Ectodermal cell (in vitro differentiated cells): ENCODE measurements at regions not wholly inside any gene's neighbourhood (a gene's known extent, or its start where the extent isn't known, plus 50 kb on each side); places are given as distances from the start of the nearest gene placed in this dataset.
"Not testable (repeated sequence)": the region's sequence is repeated elsewhere in the genome, so short reads cannot be mapped to it uniquely, and the experiment has no call there.

Experiments used
- H3K27ac ChIP-seq: 2 replicates; pipeline ENCODE4 v1.7.0; 2013; ENCODE audit warnings: mild to moderate bottlenecking, low read depth, low read length; ENCODE audit not compliant: insufficient read depth, poor library complexity, severe bottlenecking
- H3K27me3 ChIP-seq: 2 replicates; pipeline ENCODE4 v1.7.0; 2013; ENCODE audit warnings: mild to moderate bottlenecking, low read length; ENCODE audit not compliant: insufficient read depth, control insufficient read depth, poor library complexity, severe bottlenecking
- H3K36me3 ChIP-seq: one replicate; pipeline ENCODE4 v1.7.0; 2013; ENCODE audit warnings: low read length; ENCODE audit not compliant: control insufficient read depth, insufficient read depth
- H3K4me1 ChIP-seq: one replicate; pipeline ENCODE4 v1.7.0; 2013; ENCODE audit warnings: low read length; ENCODE audit not compliant: control insufficient read depth, insufficient read depth
- H3K4me3 ChIP-seq: 2 replicates; pipeline ENCODE4 v1.7.0; 2013; ENCODE audit warnings: low read depth, low read length, control low read depth; ENCODE audit not compliant: insufficient read depth
- H3K9me3 ChIP-seq: 2 replicates; pipeline ENCODE4 v1.7.0; 2013; ENCODE audit warnings: mild to moderate bottlenecking, low read length, moderate library complexity; ENCODE audit not compliant: control insufficient read depth
- WGBS, 2 experiments: methylation state at CpG; one replicate each; pipeline ENCODE4 v1.1.7; 2013; ENCODE audit warnings: missing lambda C conversion rate in 2 of 2; 5-methylcytosine and 5-hydroxymethylcytosine counted together

DNA sequence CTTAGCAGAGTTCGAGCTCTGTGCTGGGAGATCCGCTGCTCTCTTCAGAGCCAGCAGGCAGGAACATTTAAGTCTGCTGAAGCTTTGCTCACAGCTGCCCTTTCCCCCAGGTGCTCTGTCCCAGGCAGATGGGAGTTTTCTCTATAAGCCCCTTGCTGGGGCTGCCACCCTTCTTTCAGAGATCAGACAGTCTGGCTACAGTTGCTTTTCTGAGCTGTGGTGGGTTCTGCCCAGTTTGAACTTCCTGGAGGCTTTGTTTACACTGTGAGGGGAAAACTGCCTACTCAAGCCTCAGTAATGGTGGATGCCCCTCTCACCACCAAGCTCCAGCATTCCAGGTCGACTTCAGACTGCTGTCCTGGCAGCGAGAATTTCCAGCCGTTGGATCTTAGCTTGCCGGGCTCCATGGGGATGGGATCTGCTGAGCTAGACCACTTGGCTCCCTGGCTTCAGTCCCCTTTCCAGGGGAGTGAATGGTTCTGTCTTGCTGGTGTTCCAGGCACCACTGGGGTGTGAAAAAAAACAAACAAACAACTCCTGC lies 222.7 kb downstream of the UTRN start:
- H3K27me3 ChIP-seq, H3K4me1 ChIP-seq, H3K4me3 ChIP-seq, H3K36me3 ChIP-seq, H3K27ac ChIP-seq, H3K9me3 ChIP-seq: not testable (repeated sequence)
- 91 to 94% methylated on average over 6 of the region's 6 CpGs for WGBS, 2 experiments

DNA sequence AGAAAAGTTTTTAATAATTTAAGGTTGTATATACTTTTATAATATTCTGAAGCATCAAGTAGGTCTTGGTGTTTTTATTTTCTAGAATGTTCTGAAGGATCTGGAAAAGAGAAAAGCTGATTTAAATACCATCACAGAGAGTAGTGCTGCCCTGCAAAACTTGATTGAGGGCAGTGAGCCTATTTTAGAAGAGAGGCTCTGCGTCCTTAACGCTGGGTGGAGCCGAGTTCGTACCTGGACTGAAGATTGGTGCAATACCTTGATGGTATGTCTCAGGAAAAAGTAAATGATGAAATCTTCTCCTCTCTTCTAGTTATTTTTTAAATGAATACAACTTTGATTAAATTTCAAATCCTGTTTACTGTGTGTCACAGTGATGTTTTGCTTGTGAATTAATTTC lies 225.7 kb downstream of the UTRN start:
- Histone ChIP-seq H3K4me1 (no peaks in the 10 kb centered on the region), H3K36me3 (no peaks in the 10 kb centered on the region), H3K4me3 (no peak overlapping the region), H3K27me3 (no peaks in the 10 kb centered on the region), H3K9me3 (no peaks in the 10 kb centered on the region), H3K27ac (no peak overlapping the region)
- WGBS, 2 experiments, result 91 to 93% methylated on average over 4 of the region's 4 CpGs

- H3K36me3 ChIP-seq, result no peaks in the 10 kb centered on the region
- no peak overlapping the region for H3K4me3 ChIP-seq
- WGBS, 2 experiments, result 94 to 95% methylated on average over 5 of the region's 5 CpGs
- no peak overlapping the region for H3K27ac ChIP-seq
- H3K4me1 ChIP-seq, result no peaks in the 10 kb centered on the region
- no peaks in the 10 kb centered on the region for H3K27me3 ChIP-seq
- no peaks in the 10 kb centered on the region for H3K9me3 ChIP-seq
Measured at GRCh38 chr6:144515761-144516160, 230.6 kb downstream of the UTRN start.

GRCh38 chr6:144519426-144519825 lies 234.3 kb downstream of the UTRN start:
- no peaks in the 10 kb centered on the region for H3K27me3 ChIP-seq
- H3K36me3 ChIP-seq, result no peaks in the 10 kb centered on the region
- H3K4me3 ChIP-seq, result no peak overlapping the region
- H3K4me1 ChIP-seq, result no peaks in the 10 kb centered on the region
- no peaks in the 10 kb centered on the region for H3K9me3 ChIP-seq
- H3K27ac ChIP-seq, result no peak overlapping the region
- 90 to 94% methylated on average over 3 to 4 of the region's 4 CpGs for WGBS, 2 experiments

DNA sequence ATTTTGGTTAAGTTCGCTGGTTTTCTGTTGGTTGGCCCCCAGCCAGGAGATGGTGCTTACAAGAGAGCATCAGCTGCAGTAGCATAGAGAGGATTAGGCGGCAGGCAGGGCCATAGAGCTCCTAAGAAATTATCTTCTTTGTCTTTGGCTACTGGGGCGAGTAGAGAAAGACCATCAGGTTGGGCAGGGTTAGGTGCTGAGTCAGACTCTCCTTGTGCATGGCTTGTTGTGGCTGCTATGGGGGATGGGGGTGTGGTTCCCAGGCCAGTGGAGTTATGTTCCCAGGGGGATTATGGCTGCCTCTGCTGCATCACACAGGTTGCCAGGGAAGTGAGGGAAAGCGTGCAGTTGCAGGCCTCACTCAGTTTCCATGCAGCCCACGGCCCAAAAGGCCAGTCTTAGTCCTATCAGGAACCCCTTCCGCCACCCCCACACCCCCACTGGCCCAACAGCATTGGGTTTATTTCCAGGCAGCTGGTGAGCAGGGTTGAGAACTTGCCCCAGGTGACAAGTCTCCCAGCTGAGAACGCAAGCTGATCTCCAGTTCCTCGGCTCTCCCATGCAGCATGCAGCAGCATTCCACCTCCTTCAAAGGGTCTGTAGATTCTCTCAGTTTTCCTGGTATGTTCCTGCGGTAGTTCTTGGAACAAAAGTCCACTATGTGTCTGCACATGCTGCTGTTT lies 243.7 kb downstream of the UTRN start:
- no peaks in the 10 kb centered on the region for H3K36me3 ChIP-seq
- H3K27ac ChIP-seq, result peak overlapping the region; percentile 52
- H3K4me1 ChIP-seq, result peaks cover 8% of the 10 kb centered on the region
- H3K9me3 ChIP-seq, result no peaks in the 10 kb centered on the region
- H3K27me3 ChIP-seq, result no peaks in the 10 kb centered on the region
- WGBS, 2 experiments, result 80 to 84% methylated on average over 9 of the region's 9 CpGs
- H3K4me3 ChIP-seq, result no peak overlapping the region

- Histone ChIP-seq H3K4me1 (peaks cover 8% of the 10 kb centered on the region), H3K4me3 (no peak overlapping the region), H3K27me3 (no peaks in the 10 kb centered on the region), H3K36me3 (no peaks in the 10 kb centered on the region), H3K27ac (no peak overlapping the region), H3K9me3 (no peaks in the 10 kb centered on the region)
- 100% methylated on average over 1 to 2 of the region's 2 CpGs for WGBS, 2 experiments
Measured at GRCh38 chr6:144530118-144530517, 245.0 kb downstream of the UTRN start.

DNA sequence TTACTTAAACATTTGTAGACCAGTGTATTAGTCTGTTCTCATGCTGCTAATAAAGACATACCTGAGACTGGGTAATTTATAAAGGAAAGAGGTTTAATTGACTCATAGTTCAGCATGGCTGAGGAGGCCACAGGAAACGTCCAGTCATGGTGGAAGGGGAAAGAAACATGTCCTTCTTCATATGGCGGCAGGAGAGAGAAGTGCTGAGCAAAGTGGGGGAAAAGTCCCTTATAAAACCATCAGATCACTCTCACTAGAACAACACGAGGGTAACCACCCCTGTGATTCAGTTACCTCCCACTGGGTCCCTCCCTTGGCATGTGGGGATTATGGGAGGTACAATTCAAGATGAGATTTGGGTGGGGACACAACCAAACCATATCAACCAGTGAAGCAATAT lies 247.1 kb downstream of the UTRN start:
- WGBS, 2 experiments, result 75 to 82% methylated on average over 1 to 3 of the region's 3 CpGs
- H3K36me3 ChIP-seq, H3K4me1 ChIP-seq, H3K4me3 ChIP-seq, H3K27me3 ChIP-seq, H3K9me3 ChIP-seq, H3K27ac ChIP-seq: not testable (repeated sequence)

GRCh38 chr6:144534180-144534579 lies 249.0 kb downstream of the UTRN start:
- Histone ChIP-seq H3K4me3 (no peak overlapping the region), H3K36me3 (no peaks in the 10 kb centered on the region)
- 93 to 94% methylated on average over 3 of the region's 3 CpGs for WGBS, 2 experiments

GRCh38 chr6:144535630-144536029 lies 250.5 kb downstream of the UTRN start:
- H3K4me1 ChIP-seq, result no peaks in the 10 kb centered on the region
- H3K27me3 ChIP-seq, result no peaks in the 10 kb centered on the region
- peaks cover 3% of the 10 kb centered on the region for H3K36me3 ChIP-seq
- H3K9me3 ChIP-seq, result no peaks in the 10 kb centered on the region
- H3K4me3 ChIP-seq, result no peak overlapping the region
- WGBS, 2 experiments, result 93 to 94% methylated on average over 2 of the region's 2 CpGs
- H3K27ac ChIP-seq, result no peak overlapping the region

More at GRCh38 chr6:144534180-144534579, 249.0 kb downstream of the UTRN start:
- Histone ChIP-seq H3K4me1 (no peaks in the 10 kb centered on the region), H3K27me3 (no peaks in the 10 kb centered on the region), H3K9me3 (no peaks in the 10 kb centered on the region), H3K27ac (no peak overlapping the region)

DNA sequence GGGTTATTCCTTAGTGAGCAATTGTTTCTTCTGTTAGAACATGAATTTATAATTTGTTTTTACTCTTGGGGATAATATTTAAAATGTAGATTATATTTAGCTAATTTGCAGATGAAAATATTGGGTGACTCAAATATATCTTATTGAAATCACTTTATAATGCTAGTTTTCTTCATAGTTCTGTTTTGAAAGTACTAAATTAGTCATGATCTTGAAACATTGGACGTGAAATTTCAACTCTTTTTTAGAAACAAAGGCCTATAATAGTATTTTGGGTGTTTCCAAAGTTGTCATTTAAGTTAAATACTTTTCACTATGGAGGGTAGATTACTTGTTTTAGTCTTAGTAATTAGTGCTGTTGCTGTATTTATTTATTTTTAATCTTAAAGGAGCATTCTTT lies 250.9 kb downstream of the UTRN start:
- no peak overlapping the region for H3K4me3 ChIP-seq
- H3K27ac ChIP-seq, result no peak overlapping the region
- peaks cover 3% of the 10 kb centered on the region for H3K36me3 ChIP-seq
- 88 to 100% methylated on average over 1 of the region's 1 CpG for WGBS, 2 experiments
- no peaks in the 10 kb centered on the region for H3K9me3 ChIP-seq
- H3K27me3 ChIP-seq, result no peaks in the 10 kb centered on the region
- H3K4me1 ChIP-seq, result no peaks in the 10 kb centered on the region
